T-helper 1 cell treated with Interleukin-12 subunit alpha and Interleukin-12 subunit beta and Interleukin-4 antibody, amounts not matched to agents 30 ng/mL and 1 ng/mL, for 36 hours (primary cell): ENCODE measurements at regions not wholly inside any gene's neighbourhood (a gene's known extent, or its start where the extent isn't known, plus 50 kb on each side); places are given as distances from the start of the nearest gene placed in this dataset.
"Not testable (repeated sequence)": the region's sequence is repeated elsewhere in the genome, so short reads cannot be mapped to it uniquely, and the experiment has no call there.

Experiments
- intact Hi-C: fragments of 100-400 bp; cut with micrococcal nuclease; formaldehyde crosslinking; loops from one replicate; pipeline ENCODE4 v1.15.1; 2024

DNA sequence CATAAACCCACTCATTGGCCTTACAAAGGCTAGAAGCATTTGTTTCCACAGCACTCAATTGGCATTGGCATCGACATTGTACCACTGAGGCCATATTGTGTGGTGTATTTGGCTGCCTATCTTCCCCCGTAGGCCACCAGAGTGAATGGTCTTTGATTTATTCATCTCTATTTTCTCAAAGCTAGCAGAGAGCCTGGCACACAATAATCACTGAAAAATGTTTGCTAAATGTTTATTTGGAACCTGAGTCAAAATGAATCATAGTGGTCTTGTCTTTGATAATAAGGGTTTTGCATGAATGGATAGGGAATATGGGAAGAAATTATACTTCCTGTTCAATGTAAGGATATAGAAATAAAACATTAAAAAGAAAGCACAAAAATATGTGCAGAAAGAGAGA, 107.3 kb upstream of the SLC8A1 start:
- intact Hi-C loops = loop anchor here (10.0 kb wide), 1 partner anchor 1226 kb away; no protein-coding TSS in a partner anchor

- intact Hi-C loops = no loop called here
These were observed 112.3 kb upstream of the SLC8A1 start for GRCh38 chr2:40564184-40564583.

DNA sequence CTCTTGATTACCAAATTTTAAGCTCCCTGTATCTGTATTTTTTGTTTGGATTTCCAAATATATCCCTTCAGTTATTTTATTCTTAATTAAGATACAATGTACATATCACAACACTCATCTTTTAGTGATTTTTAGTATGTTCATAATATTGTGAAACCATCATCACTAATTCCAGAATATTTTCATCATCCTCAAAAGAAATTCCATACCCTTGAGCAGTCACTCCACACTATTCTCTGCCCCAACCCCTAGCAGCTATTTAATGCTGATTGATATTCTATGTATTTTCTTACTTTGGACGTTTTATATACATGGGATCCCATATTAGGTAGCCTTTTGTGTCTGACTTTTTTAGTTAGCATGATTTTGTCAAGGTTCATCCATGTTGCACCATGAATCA, 127.4 kb upstream of the SLC8A1 start:
- intact Hi-C loops = no loop called here

- intact Hi-C loops = no loop called here
These were observed 132.5 kb upstream of the SLC8A1 start for GRCh38 chr2:40584432-40584831.

DNA sequence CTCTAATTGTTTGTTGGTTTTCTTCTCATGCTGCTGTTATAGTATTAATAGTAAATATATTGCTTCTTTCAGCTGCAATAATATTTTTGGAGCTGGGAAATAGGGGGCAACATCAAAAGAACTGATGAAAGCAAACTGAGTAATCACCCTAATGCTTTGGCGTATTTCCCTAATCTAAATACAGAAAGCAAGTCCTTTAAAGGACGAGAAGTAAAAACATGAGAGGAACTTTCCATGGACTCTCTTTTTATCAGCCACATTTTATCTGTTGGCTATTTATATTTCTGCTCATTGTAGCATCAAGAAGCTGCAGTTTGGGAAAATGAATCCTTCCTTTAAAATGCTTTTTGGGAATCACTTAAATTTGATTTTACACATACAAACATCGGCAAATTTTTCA, 139.9 kb upstream of the SLC8A1 start:
- intact Hi-C loops = no loop called here

DNA sequence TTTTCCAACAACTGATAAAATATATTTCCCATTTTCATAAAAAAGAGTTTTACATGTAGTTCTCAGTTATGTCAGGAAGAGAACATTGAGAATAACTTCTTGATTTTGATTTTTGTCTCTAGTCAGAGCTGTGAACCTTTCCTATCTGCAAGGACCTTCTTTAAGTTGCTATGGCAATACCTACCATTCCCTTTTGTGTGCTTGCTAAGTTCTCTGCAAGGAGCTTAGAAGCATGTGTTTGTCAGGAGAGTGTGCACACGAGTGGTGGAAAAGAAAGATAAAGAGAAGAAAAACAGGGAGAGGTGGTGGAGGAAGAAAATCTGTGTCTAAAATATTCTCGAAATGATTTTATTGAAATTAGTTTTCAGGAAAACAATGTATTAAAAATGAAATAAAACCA, 140.3 kb upstream of the SLC8A1 start:
- intact Hi-C loops = no loop called here

- intact Hi-C loops = no loop called here
These were observed 155.0 kb upstream of the SLC8A1 start for GRCh38 chr2:40606862-40607261.

- intact Hi-C loops = no loop called here
These were observed 159.3 kb upstream of the SLC8A1 start for GRCh38 chr2:40611196-40611595.

DNA sequence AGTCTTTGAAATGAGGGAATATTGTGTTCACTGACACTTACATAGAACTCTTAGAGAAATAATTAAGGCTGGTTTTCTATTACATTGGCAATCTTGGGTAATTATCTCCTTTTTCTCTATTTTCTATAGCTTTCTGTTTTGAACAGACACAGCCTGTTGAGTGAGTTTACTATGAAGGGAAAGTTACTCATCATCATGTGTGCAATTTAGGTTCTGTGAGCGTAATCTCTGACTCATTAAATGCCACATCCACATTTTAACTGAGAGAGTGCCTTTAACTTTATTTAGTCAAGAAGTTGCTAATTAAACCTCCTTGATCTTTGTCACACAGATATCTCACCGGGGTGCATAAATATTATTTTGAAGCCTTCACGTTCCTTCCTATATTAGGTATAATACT, 174.0 kb upstream of the SLC8A1 start:
- intact Hi-C loops = no loop called here

GRCh38 chr2:40628556-40628955, 176.7 kb upstream of the SLC8A1 start:
- intact Hi-C loops = no loop called here

DNA sequence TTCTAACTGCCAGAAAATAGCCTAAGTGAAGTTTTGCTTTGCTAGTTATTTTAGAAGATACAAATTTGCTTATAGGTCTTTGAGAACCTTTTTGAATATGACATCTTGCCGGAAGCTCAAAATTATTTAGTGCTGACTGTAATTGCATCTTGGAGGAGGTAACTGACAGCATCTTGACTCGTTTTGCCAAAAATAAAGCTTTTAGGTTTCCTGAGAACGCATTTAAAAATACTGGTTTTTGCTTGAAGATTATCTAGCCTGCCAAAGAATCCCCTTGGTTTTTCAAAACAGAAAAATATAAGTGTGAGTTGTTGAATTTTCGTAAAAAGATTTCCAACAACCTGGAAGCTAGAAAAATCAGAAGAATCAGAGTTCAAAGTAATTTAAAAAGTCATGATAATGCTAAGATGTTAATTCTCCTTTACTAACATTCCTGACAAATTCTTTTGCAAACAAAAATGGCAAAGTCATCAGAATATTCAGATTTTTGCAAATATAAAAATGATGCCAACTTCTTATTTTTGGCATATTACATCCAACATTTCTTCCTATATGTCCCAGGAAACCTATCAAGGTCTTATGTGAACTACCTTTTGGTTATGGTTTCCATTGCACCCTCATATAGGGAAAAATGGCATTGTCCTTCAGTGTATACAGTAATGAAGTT, 178.0 kb upstream of the SLC8A1 start:
- intact Hi-C loops = no loop called here

DNA sequence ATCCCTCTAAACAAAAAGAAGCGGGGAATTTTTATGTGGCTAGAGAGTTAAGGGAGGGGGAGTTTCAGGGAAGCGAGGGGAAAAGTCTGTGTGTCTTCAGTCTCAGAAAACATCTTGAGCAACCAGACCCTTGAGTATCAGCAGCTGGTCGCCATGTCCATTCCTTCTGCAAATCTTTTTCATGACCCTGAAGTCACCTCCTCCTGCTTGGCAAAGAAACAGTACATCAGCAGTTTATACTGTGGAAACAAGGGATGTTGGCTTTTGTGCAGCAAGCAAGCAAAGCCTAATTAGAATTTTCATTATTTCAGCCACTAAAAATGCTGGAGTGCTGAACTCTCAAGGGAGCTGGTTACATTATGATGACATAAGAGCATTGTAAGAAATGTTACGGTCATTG, 187.4 kb upstream of the SLC8A1 start:
- intact Hi-C loops = no loop called here

- intact Hi-C loops = no loop called here
These were observed 190.3 kb upstream of the SLC8A1 start for GRCh38 chr2:40642237-40642636.

GRCh38 chr2:40642726-40643125, 190.8 kb upstream of the SLC8A1 start:
- intact Hi-C loops = no loop called here

GRCh38 chr2:40646642-40647041, 194.8 kb upstream of the SLC8A1 start:
- intact Hi-C loops = no loop called here

DNA sequence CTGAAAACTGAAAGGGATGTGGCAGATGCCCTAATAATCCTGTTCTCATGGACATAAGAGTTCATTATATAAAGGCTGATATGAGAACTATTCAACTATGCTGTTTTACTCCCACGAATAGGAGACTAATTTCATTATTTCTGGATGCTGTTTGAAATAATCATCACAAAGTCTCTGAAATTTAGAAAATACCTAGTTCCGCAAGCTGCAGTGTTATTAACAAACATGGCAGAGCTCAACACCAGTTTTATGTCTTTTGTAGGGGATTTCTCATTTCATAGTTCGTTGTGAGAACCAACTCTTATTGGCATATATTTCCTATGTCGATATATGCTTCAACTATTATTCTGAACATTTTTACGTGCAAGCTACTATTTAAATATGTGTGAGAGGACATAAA, 200.3 kb upstream of the SLC8A1 start:
- intact Hi-C loops = no loop called here

DNA sequence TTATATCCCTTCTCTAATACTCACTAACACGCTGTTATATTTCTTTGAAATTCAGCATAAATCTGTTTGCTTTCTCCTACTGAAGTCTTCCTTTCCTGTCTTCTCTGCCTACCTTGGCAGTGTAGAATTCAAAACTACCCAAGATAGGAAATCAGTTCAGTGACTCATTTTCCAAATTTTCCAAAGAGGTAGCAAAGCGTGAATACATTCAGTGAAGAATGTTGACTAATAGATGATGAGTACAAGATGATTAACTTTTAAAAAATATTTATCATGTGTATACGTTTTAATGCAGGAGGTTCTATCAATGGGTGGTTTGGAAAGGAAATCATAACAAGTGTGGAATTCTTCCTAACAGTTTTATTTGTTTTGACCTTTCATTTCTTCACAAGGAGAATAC, 201.9 kb upstream of the SLC8A1 start:
- intact Hi-C loops = no loop called here

- intact Hi-C loops = no loop called here
These were observed 202.5 kb upstream of the SLC8A1 start for GRCh38 chr2:40654346-40654745.

- intact Hi-C loops = no loop called here
These were observed 207.1 kb upstream of the SLC8A1 start for GRCh38 chr2:40658941-40659340.

DNA sequence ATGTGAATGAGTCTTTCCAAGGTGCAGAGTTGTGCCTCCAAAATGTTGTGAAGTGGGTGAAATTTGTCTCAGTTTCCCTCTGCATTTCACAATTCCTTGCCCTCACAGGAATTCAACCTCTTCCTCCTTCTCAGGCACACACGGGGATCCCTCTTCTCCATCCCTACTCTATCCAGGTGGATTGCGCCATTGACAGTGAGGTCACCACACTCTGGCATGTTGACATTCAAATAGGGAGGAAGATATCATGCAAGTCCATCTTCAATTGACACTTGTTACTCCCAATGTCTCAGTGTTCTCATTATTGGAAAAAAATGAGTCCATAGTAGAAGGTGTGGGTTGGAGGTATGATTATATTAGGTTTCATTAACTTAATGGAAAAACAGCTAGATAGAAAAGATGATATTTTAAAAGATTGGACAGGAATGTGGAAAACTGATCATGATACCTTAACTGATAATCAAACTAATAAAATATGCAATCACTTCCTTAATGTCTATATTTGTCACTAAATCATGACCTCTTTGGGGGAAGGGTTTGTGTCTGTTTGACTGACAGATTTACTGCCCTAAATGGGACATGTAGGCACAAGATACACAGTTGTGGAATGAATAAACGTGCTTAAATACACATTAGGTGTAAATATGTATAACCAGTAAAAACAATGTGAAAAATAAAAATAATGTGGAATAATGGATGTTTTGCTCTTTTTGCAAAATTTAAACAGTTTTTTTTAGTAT, 213.8 kb upstream of the SLC8A1 start:
- intact Hi-C loops = no loop called here

GRCh38 chr2:40666398-40666797, 214.5 kb upstream of the SLC8A1 start:
- intact Hi-C loops = no loop called here

DNA sequence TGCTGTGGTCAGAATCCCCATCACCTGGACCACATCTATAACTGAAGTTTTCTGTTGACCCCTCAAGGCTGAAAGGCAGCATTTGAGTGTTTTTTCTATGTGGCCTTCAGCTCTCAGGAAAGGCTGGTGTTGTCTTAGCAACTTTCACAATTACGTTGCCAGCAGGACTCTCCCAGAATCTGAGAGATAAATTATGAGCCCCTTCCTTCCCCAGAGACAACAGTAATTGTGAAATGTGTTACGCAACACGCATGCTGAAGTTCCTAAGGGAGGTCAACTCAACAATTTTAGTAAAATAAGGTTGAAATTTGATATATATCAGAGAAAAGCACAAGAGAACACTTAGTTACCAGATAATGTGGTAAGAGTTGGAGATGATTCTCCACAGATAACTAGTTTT, 216.5 kb upstream of the SLC8A1 start:
- intact Hi-C loops = no loop called here

DNA sequence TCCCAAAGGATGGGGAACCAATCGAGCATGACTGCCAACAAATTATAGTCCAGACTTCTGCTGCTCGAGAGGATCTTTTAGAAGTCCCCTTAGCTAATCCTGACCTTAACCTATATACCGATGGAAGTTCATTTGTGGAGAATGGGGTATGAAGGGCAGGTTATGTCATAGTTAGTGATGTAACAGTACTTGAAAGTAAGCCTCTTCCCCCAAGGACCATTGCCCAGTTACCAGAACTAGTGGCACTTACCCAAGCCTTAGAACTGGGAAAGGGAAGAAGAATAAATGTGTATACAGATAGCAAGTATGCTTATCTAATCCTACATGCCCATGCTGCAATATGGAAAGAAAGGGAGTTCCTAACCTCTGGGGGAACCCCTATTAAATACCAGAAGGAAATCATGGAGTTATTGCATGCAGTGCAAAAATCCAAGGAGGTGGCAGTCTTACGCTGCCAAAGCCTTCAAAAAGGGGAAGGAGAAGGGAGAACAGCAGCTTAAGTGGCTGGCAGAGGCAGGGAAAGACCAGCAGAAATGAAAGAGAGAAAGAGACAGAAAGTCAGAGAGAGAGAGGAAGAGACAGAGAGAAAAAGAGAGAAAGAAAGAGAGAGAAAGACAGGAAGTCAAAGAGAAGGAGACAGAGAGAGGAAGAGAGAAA, 224.4 kb upstream of the SLC8A1 start:
- intact Hi-C loops = not testable (repeated sequence)
